ENCODE measurements at regions not wholly inside any gene's neighbourhood (a gene's known extent, or its start where the extent isn't known, plus 50 kb on each side); places are given as distances from the start of the nearest gene placed in this dataset.

DNA sequence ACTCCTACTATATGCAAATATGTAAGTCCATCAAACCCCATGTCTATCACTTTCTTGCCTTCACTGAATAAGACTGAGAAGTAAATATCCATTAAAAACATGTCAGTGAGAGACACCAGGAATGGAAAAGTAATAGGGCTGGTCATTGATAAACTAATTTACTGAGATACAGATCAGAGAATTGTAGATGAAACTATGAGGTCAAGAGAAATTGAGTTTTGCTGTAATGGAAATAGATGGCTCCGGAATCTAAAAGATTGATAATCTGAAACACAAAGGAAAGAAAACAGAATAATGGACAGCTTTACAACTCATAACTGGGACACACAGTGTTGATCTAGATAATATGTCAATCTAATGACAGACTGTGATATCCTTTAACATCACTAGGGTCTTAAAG, 1018.3 kb upstream of the RAG2 start:
- Histone ChIP-seq H3K4ac (ENCODE audit: low read depth, low read length) (no peak overlapping the region), H4K8ac (replicated peaks; ENCODE audit: insufficient read length, low read depth, low read length) (no peak overlapping the region), H2BK120ac (ENCODE audit: low read depth, low read length, poor library complexity, severe bottlenecking) (no peak overlapping the region), H2BK12ac (ENCODE audit: insufficient read length, low read depth, low read length) (no peak overlapping the region), H3K79me1 (ENCODE audit: insufficient read depth, low read depth, low read length, poor library complexity, severe bottlenecking) (no peaks in the 10 kb centered on the region), H2BK20ac (ENCODE audit: low read depth, low read length, poor library complexity, severe bottlenecking) (no peak overlapping the region), H3K4me1 (ENCODE audit: insufficient read depth, low read length) (no peaks in the 10 kb centered on the region), H3K27ac (ENCODE audit: insufficient read length, low read depth, low read length) (no peak overlapping the region), H4K91ac (ENCODE audit: insufficient read length, low read depth, low read length) (no peak overlapping the region), H3K27me3 (ENCODE audit: insufficient read depth, low read length) (no peaks in the 10 kb centered on the region), H2AK5ac (ENCODE audit: insufficient read length, low read length) (no peak overlapping the region), H2BK15ac (ENCODE audit: low read depth, low read length) (no peak overlapping the region), H3K56ac (ENCODE audit: insufficient read length, low read depth, low read length) (no peak overlapping the region), H2AFZ (ENCODE audit: low read length) (no peak overlapping the region), H3K23me2 (ENCODE audit: insufficient read length, low read depth, low read length, poor library complexity, severe bottlenecking) (no peaks in the 10 kb centered on the region), H4K5ac (ENCODE audit: insufficient read length, low read depth, low read length) (no peak overlapping the region), H4K20me1 (ENCODE audit: control insufficient read depth, insufficient read depth, insufficient read length) (no peaks in the 10 kb centered on the region), H2BK5ac (ENCODE audit: insufficient read length, low read length) (no peak overlapping the region), H3K9me3 (ENCODE audit: control insufficient read depth, low read depth, low read length) (no peaks in the 10 kb centered on the region), H3K18ac (ENCODE audit: insufficient read length, low read depth, low read length) (no peak overlapping the region), H3T11ph (ENCODE audit: low read length) (no peak overlapping the region), H3K23ac (ENCODE audit: insufficient read length, low read depth, low read length) (no peak overlapping the region), H3K4me2 (ENCODE audit: insufficient read depth, insufficient read length, low read length) (no peak overlapping the region), H3K79me2 (ENCODE audit: insufficient read depth, low read length) (no peaks in the 10 kb centered on the region), H3K14ac (ENCODE audit: insufficient read depth, low read length) (no peak overlapping the region), H3K9ac (ENCODE audit: extremely low read depth, insufficient read length, low read length) (no peak overlapping the region)
- WGBS (ENCODE audit: extremely low coverage, insufficient read length, low lambda C conversion rate): no CpG with 5 or more reads among the region's 1 CpG
- Mint-ChIP-seq H3K9me3 (peaks cover 7 to 16% of the 10 kb centered on the region in 2 experiments), H3K27me3 (ENCODE audit: low read depth) (peaks cover 21% of the 10 kb centered on the region), H3K4me1 (peaks cover 18 to 19% of the 10 kb centered on the region in 2 experiments), H3K27ac (no peak overlapping the region), H3K4me3 (no peak overlapping the region), H3K36me3 (ENCODE audit: insufficient read depth in 1 of 3, low read depth in 3 of 3) (peaks cover 3 to 15% (median 14%) of the 10 kb centered on the region in 3 experiments)
- TF ChIP-seq, protein P1, sequence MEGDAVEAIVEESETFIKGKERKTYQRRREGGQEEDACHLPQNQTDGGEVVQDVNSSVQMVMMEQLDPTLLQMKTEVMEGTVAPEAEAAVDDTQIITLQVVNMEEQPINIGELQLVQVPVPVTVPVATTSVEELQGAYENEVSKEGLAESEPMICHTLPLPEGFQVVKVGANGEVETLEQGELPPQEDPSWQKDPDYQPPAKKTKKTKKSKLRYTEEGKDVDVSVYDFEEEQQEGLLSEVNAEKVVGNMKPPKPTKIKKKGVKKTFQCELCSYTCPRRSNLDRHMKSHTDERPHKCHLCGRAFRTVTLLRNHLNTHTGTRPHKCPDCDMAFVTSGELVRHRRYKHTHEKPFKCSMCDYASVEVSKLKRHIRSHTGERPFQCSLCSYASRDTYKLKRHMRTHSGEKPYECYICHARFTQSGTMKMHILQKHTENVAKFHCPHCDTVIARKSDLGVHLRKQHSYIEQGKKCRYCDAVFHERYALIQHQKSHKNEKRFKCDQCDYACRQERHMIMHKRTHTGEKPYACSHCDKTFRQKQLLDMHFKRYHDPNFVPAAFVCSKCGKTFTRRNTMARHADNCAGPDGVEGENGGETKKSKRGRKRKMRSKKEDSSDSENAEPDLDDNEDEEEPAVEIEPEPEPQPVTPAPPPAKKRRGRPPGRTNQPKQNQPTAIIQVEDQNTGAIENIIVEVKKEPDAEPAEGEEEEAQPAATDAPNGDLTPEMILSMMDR (conservative IDR thresholded peaks at IDR 0.05): no peak
- DNase-seq: no peak
